Endometrium (tissue), 2 donors: ENCODE measurements at regions not wholly inside any gene's neighbourhood (a gene's known extent, or its start where the extent isn't known, plus 50 kb on each side); places are given as distances from the start of the nearest gene placed in this dataset.
A peak's percentile ranks its signal among the peaks of the same experiment; 100 is the strongest.

Experiments
- FAIRE-seq: peaks from 2 replicates; lab custom pipeline; 2012; peaks lifted over from hg19 to GRCh38; lab: Jason Lieb, UNC
- donor health status: control.
- donor health status: control.

GRCh38 chr2:49255409-49255971 lies 101.2 kb upstream of the FSHR start:
- peak; percentile 61 for FAIRE-seq

DNA sequence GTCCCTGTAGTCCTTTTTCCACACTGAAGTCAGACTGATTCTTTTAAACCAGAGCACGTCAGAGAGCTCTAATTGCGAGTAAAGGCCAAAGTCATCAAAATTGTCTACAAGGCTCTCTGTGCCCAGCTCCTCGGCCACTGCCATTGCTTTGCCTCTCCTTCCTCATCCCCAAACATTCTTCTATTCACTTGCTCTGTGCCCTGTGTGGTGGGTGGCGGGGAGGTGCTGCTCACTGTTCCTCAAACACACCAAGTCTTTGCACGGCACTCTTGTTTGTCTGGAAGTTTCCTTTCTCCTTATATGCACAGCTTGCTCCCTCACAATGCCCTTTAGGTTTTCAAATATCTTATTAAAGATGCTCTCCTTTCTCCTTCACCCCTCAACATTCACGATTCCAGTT lies 100.1 kb upstream of the FSHR start:
- no peak for FAIRE-seq

GRCh38 chr2:49251766-49252165 lies 97.5 kb upstream of the FSHR start:
- no peak for FAIRE-seq

DNA sequence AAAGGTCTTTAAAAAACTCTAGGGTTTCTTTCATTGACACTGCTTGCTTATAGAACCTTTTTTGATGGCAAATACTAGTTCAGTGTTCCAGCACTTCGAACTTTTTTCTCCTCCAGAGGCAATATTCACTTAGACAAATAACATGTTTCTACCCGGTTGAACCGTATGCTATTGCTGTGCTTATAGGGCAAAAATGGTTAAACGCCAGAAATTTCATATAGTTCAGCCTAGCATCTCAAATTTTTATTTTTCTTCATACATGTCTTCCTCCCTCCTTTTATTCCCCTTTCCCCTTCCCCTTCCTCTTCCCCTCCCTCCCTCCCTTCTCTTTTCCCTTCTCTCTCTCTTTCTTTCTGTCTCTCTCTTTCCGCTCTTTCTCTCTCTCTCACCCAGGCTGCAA lies 96.9 kb upstream of the FSHR start:
- no peak for FAIRE-seq

GRCh38 chr2:49248506-49248905 lies 94.2 kb upstream of the FSHR start:
- no peak for FAIRE-seq

GRCh38 chr2:49241991-49242390 lies 87.7 kb upstream of the FSHR start:
- no peak for FAIRE-seq

- FAIRE-seq, result no peak
These were observed 87.2 kb upstream of the FSHR start for GRCh38 chr2:49241501-49241900.

DNA sequence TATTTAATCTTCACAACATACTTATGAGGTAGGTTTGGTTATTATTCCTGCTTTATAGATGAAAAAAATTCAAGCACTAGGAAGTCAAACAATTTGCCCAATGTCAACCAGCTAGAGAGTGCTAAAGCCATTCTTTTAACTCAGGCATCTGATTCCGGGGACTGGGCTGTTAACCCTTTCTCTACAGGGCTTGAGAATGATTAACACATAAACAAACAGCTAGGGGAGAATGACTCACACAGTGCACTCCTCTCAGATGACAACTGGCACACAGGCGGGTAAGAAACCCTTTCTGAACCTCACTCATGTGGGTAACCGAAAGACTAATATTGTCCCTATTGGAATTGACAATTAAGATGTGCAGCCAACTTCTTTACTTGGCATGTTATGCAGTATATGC lies 86.3 kb upstream of the FSHR start:
- no peak for FAIRE-seq

GRCh38 chr2:49238604-49238960 lies 84.3 kb upstream of the FSHR start:
- no peak for FAIRE-seq

DNA sequence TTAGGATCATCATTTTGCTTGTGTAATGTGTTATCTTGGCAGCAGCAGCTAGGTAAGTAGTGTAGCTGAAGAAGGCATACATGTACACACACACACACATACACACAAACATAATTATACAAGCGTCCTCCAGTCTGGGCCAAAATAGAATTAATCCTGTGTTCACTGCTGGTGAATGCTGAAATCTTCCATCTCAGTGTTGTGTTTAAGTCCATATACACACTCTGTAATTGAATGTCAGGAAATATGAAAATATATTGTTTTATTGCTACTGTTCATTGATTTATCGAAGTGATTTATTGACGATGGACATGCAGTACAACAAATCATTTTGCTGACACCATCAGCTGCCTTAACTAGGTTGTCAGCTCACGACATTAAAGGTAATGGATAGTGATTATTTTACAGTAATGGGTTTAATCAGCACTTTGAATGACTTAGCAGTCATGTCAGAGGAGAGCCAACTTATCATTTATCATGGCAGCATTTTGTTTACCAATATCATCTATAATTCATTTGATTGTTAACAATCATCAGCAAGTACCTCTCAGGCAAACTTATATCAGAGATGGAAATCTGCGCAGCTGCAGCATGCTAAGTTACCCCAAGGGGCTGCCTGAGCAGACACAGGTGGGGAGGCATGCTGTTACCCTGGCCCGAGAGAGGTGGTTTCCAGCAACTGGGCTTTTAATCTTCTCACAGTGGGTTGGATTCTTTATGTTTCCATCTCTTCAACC lies 83.7 kb upstream of the FSHR start:
- no peak for FAIRE-seq

- FAIRE-seq, result no peak
These were observed 82.0 kb upstream of the FSHR start for GRCh38 chr2:49236316-49236715.

- FAIRE-seq, result no peak
These were observed 72.0 kb upstream of the FSHR start for GRCh38 chr2:49226360-49226759.

DNA sequence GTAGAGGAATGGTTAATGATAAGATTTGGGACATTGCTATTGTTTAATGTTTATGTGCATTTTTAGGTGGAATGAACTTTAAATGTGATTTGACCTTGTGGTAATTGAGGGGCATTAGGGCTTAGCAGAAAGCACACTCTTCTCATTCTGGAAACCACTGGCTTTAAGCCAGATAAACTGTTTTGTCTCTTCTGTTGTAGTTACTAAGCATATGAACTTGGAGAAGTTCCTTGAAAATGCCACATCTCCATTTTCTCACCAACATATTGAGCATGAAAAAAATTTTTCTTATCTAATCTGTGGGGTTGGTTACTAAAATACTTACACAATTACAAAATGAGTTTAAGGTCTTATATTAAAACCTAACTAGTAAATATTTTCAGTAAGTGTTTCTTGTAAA lies 70.8 kb upstream of the FSHR start:
- no peak for FAIRE-seq

DNA sequence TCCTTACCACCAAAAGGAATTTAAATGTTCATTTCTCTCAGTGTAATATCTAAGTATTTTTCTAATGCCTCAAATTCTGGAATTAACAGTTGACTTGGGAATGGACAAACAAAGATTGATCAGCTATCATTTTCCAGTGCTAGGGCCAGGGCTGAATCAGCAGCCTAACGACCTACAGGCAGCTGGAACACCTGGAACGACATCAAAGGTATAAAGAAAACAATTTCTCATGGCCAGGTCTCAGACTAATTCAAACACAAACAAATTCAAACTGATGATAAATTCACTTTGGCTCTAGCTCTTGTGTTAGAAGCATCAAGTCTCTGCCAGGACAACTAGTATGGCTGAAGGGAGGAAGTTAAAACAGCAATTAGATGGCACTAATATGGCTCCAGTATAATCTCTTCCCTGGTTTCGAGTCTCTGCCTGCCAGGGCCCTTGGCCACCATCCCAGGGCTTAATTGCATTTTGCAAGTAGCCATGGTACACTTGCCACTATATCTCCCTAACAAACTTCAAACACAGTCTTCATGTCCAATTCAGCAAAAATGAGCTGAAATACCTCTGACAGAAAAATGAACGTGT lies 70.2 kb upstream of the FSHR start:
- no peak for FAIRE-seq

GRCh38 chr2:49222975-49223528 lies 68.7 kb upstream of the FSHR start:
- no peak for FAIRE-seq

- FAIRE-seq, result no peak
These were observed 65.4 kb upstream of the FSHR start for GRCh38 chr2:49219741-49220140.

DNA sequence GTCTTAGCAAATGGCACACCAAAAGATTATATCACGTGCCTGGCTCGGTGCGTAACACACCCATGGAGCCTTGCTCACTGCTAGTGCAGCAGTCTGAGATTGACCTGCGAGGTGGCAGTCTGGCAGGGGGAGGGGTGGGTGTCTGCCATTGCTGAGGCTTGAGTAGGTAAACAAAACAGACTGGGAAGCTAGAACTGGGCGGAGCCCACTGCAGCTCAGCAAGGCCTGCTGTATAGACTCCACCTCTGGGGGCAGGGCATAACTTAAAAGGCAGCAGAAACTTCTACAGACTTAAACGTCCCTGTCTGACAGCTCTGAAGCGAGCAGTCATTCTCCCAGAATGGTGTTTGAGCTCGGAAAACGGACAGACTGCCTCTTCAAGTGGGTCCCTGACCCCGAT lies 55.9 kb upstream of the FSHR start:
- no peak for FAIRE-seq

DNA sequence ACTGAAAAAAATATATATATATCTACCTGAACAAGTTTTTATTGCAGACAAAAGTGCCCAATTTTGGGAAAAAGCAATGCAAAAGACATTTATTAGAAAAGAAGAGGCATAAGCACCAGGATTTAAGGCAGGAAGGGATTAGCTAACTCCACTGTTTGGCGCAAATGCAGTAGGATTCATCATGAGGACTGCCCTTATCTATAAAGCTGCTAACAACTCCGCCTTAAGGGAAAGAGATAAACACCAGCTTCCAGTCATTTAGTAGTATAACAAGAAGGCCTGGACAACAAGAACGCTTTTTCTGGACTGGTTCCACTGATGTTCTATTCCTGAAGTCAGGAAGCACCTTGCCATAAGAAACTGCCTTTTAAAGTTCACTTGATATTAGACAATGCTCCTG lies 52.9 kb upstream of the FSHR start:
- FAIRE-seq, result no peak
